PFSK-1 (cell line): ENCODE measurements at regions not wholly inside any gene's neighbourhood (a gene's known extent, or its start where the extent isn't known, plus 50 kb on each side); places are given as distances from the start of the nearest gene placed in this dataset.

Source experiments
- POLR2AphosphoS5 ChIP-seq: IDR thresholded peaks from 2 replicates; pipeline ENCODE4 v1.6.1; 2012; ENCODE audit warnings: low read depth, mild to moderate bottlenecking, control low read depth, low read length, moderate library complexity
- REST ChIP-seq, 2 experiments: IDR thresholded peaks; 2 replicates each; pipeline versions ENCODE4 v1.6.1 to v1.8.0; 2011 to 2012; ENCODE audit warnings: low read depth in 2 of 2, low read length in 2 of 2, control low read depth in 1 of 2, inconsistent platforms in 1 of 2, mild to moderate bottlenecking in 1 of 2, moderate library complexity in 1 of 2; ENCODE audit not compliant: insufficient read depth in 1 of 2
- TAF1 ChIP-seq: IDR thresholded peaks from 2 replicates; pipeline ENCODE4 v1.6.1; 2012; ENCODE audit warnings: low read length, control low read depth, borderline replicate concordance; ENCODE audit not compliant: insufficient read depth

DNA sequence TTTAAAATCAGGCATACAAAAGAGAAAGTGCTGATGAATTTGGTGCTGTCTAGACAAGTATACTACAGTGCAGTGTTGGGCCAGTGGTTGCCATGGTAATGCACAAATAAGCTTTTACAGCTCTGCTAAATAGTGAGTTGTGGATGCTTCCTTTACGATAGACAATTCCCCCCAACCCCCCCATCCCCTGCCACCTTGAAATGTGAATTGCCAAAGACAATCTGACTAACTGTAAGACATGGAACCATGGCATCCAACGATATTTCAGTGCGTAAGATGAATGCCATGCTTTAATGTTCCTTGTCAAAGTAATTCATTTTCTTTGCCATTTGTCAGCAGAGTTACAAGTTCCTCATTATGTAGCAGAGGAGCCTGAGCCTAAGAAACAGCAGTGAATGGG is 91.5 kb upstream of the NREP start:
- no peak for TF ChIP-seq REST (IDR thresholded peaks at IDR 0.05; ENCODE audit: insufficient read depth in 1 of 2, low read depth in 2 of 2, low read length in 2 of 2)
- no peak for TF ChIP-seq POLR2AphosphoS5
- TF ChIP-seq TAF1: no peak
